GM06990 (cell line): ENCODE measurements at regions not wholly inside any gene's neighbourhood (a gene's known extent, or its start where the extent isn't known, plus 50 kb on each side); places are given as distances from the start of the nearest gene placed in this dataset.

ENCODE experiments used
- DNase-seq: peaks from one replicate; pipeline ENCODE4 v3.0.0-alpha.2; 2011; ENCODE audit not compliant: insufficient read length; ENCODE audit errors: extremely low read depth
- H3K27me3 ChIP-seq: replicated peaks from 2 replicates; pipeline ENCODE4 v1.6.0; 2011; ENCODE audit warnings: low read length; ENCODE audit not compliant: control insufficient read depth, insufficient read depth
- H3K36me3 ChIP-seq: 2 replicates; pipeline ENCODE4 v1.5.1; 2011; ENCODE audit warnings: low read length; ENCODE audit not compliant: control insufficient read depth, insufficient read depth
- H3K4me3 ChIP-seq: replicated peaks from 2 replicates; pipeline ENCODE4 v1.5.1; 2011; ENCODE audit warnings: low read depth, mild to moderate bottlenecking, control low read depth, low read length
- TF ChIP-seq, protein P1 (sequence below): IDR thresholded peaks from 2 replicates; pipeline ENCODE4 v1.5.1; 2011; ENCODE audit warnings: low read length, control low read depth, mild to moderate bottlenecking, inconsistent platforms; ENCODE audit not compliant: insufficient read depth, poor library complexity, severe bottlenecking

DNA sequence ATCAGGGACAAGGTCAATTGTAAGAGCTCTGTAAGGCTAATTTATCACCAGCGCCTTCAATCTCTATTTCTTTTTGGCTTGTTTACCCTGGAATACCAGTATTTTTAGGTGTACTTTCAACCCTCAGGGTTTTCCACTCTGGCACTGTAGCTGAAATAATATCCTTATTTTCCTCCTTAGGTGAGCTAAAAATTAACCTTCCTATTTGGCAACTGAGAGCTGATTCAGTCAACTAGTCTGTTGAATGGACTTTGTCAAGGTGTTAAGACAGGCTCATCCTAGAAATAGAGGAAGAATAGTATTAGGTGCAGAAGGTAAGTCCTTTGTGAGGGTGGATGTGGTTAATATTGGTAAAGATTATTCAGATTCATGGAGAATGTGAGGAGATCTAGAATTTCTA, 101.3 kb upstream of the BANK1 start:
- DNase-seq, result no peak
- H3K4me3 ChIP-seq, result no peak overlapping the region
- H3K36me3 ChIP-seq, result no peaks in the 10 kb centered on the region
- TF ChIP-seq, protein P1, sequence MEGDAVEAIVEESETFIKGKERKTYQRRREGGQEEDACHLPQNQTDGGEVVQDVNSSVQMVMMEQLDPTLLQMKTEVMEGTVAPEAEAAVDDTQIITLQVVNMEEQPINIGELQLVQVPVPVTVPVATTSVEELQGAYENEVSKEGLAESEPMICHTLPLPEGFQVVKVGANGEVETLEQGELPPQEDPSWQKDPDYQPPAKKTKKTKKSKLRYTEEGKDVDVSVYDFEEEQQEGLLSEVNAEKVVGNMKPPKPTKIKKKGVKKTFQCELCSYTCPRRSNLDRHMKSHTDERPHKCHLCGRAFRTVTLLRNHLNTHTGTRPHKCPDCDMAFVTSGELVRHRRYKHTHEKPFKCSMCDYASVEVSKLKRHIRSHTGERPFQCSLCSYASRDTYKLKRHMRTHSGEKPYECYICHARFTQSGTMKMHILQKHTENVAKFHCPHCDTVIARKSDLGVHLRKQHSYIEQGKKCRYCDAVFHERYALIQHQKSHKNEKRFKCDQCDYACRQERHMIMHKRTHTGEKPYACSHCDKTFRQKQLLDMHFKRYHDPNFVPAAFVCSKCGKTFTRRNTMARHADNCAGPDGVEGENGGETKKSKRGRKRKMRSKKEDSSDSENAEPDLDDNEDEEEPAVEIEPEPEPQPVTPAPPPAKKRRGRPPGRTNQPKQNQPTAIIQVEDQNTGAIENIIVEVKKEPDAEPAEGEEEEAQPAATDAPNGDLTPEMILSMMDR, result no peak
- H3K27me3 ChIP-seq, result no peaks in the 10 kb centered on the region

DNA sequence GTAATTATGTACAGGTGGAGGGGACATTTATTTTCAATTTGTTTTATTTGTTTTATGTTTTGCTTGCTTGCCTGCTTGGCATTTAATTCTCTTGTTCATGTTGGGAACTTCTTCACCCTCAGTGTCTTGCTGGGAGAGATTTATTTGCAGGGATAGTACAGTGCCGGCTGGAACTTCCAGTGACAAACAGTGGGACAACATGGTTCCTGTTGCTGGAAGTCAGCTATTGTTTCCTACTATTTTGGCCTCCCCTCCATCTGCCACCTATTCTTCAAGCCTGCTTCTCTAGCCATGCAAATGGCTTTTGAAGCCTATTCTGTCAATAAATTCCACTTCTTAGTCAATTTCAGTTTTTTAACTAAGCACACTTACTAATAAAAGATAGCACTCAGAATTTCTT, 105.4 kb upstream of the BANK1 start:
- no peaks in the 10 kb centered on the region for H3K36me3 ChIP-seq
- no peaks in the 10 kb centered on the region for H3K27me3 ChIP-seq
- no peak overlapping the region for H3K4me3 ChIP-seq
- TF ChIP-seq, protein P1, result no peak
- no peak for DNase-seq

DNA sequence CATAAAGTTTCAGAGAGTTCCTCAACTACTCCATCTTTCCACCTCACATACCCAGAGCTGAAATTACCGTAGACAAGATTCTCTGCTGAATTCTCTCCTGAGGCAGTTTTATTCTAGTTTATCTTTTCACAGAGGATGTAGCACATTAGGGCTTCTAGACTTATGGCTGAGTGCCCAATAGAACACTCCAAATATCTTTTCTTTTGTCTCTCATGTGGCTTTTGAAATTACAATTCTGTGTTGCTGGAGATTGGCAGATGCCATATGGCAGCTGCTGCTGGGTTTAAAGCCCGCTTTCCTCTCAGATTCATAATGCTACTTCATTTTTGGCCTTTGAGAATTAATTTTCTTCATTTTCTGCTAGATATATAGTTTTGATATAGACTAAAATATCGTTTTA, 107.6 kb upstream of the BANK1 start:
- Histone ChIP-seq H3K36me3 (no peaks in the 10 kb centered on the region), H3K4me3 (no peak overlapping the region), H3K27me3 (no peaks in the 10 kb centered on the region)
- TF ChIP-seq, protein P1, result no peak
- no peak for DNase-seq

DNA sequence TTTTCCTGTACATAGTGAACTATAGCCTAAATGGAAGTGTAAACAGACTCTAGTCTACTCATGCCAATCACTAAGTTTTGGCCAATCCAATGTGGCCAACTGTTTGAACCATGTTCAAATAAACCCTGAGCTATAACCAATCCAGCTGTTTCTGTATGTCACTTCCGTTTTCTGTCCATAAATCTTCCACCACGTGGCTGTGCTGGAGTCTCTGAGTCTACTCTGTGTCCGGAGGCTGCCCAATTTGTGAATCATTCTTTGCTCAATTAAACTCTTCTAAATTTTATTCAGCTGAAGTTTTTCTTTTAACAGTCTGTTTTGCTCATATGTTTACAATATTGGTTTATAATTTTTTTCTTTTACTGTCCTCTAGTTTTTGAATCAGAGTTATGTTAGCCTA, 112.3 kb upstream of the BANK1 start:
- DNase-seq, result no peak
- Histone ChIP-seq H3K27me3 (no peaks in the 10 kb centered on the region), H3K36me3 (no peaks in the 10 kb centered on the region), H3K4me3 (no peak overlapping the region)
- TF ChIP-seq, protein P1, result no peak

DNA sequence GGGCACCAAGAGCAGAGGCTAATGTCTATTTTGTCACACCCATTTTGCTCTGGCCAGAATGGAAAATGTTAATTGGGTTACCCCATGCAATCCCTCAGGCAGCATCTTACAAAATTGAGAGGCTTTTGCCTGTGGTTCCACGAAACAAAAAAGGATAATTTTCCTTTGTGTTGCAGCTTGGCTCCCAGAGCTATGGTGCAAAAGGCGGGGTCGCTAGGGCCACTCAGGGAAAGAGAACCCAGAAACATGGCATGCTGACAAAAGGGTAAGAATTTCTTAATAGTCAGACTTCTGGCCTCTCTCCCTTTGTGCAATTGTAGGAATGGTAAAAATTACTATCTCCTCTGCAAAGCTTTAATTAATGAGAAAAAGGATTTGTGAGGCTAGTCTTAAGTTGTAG, 119.6 kb upstream of the BANK1 start:
- Histone ChIP-seq H3K27me3 (no peaks in the 10 kb centered on the region), H3K4me3 (no peak overlapping the region), H3K36me3 (no peaks in the 10 kb centered on the region)
- TF ChIP-seq, protein P1, result no peak
- no peak for DNase-seq

DNA sequence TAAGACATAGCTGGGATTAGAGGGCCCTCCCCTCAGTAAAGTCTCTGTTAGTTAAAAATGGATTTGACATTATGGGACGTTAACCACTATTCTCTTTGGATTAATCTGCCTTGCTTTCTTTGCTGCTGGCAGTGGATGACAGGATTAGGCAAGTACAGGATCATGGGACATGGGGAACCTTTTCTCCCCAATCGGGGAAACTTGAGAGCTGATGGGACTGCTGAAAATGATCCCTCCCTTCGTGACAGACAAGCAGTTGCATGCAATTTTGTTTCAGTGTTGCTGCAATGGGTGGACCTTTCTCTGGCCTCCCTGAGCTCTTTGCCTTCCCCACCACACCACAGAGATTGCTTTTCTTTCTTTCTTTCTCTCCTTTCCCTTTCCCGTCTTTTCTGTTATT, 120.2 kb upstream of the BANK1 start:
- no peak overlapping the region for H3K4me3 ChIP-seq
- no peak for DNase-seq
- H3K36me3 ChIP-seq, result no peaks in the 10 kb centered on the region
- H3K27me3 ChIP-seq, result no peaks in the 10 kb centered on the region
- TF ChIP-seq, protein P1, result no peak
